Spleen (tissue), 11 donors: ENCODE measurements at regions not wholly inside any gene's neighbourhood (a gene's known extent, or its start where the extent isn't known, plus 50 kb on each side); places are given as distances from the start of the nearest gene placed in this dataset.

Experiments
- DNase-seq: peaks from one replicate; pipeline ENCODE4 v3.0.0-alpha.2; 2020
- H3K27ac ChIP-seq, 8 donors: fragments of 200-600 bp; sonication (generic) in 7 of 8; 1 replicate in 4 of 8; 2 replicates in 4 of 8; pipeline versions ENCODE4 v1.5.0 to v1.8.0; 2016 to 2021; ENCODE audit warnings: inconsistent platforms in 4 of 8, mild to moderate bottlenecking in 4 of 8, moderate library complexity in 1 of 8
- H3K27me3 ChIP-seq, 7 donors: fragments of 200-600 bp; sonication (generic) in 6 of 7; replicated peaks in 1 of 7; 1 replicate in 4 of 7; 2 replicates in 3 of 7; pipeline versions ENCODE4 v1.5.0 to v1.8.0; 2016 to 2021; ENCODE audit warnings: inconsistent platforms in 3 of 7, mild to moderate bottlenecking in 1 of 7
- H3K36me3 ChIP-seq, 6 donors: fragments of 200-600 bp; sonication (generic) in 5 of 6; 1 replicate in 4 of 6; 2 replicates in 2 of 6; pipeline versions ENCODE4 v1.5.0 to v1.8.0; 2016 to 2021; ENCODE audit warnings: inconsistent platforms in 2 of 6
- H3K4me1 ChIP-seq, 6 donors: fragments of 200-600 bp; sonication (generic) in 5 of 6; 1 replicate in 3 of 6; 2 replicates in 3 of 6; pipeline versions ENCODE4 v1.5.0 to v1.8.0; 2016 to 2021; ENCODE audit warnings: inconsistent platforms in 3 of 6
- H3K4me3 ChIP-seq, 8 donors: fragments of 200-600 bp; sonication (generic) in 7 of 8; 1 replicate in 4 of 8; 2 replicates in 4 of 8; pipeline versions ENCODE4 v1.5.0 to v1.8.0; 2016 to 2021; ENCODE audit warnings: inconsistent platforms in 4 of 8, mild to moderate bottlenecking in 4 of 8, moderate library complexity in 2 of 8
- H3K9me3 ChIP-seq, 8 donors: fragments of 200-600 bp; sonication (generic) in 7 of 8; 1 replicate in 4 of 8; 2 replicates in 4 of 8; pipeline versions ENCODE4 v1.5.0 to v1.8.0; 2016 to 2021; ENCODE audit warnings: inconsistent platforms in 4 of 8
- CTCF ChIP-seq, 11 experiments: fragments of 200-600 bp in 7 of 11; fragments of 450-650 bp in 4 of 11; sonication (generic) in 4 of 11; IDR thresholded peaks in 8 of 11; conservative IDR thresholded peaks in 3 of 11; 1 replicate in 7 of 11; 2 replicates in 4 of 11; pipeline versions ENCODE4 v1.4.0 to v1.8.0; 2016 to 2021; ENCODE audit warnings: antibody characterized with exemption in 11 of 11, inconsistent platforms in 4 of 11, mild to moderate bottlenecking in 1 of 11
- POLR2A ChIP-seq, 3 donors: fragments of 450-650 bp; IDR thresholded peaks; one replicate each; pipeline ENCODE4 v1.5.1; 2017; ENCODE audit warnings: antibody characterized with exemption in 3 of 3, mild to moderate bottlenecking in 1 of 3
- POLR2AphosphoS5 ChIP-seq, 3 donors: sonication (generic); formaldehyde crosslinking; IDR thresholded peaks; one replicate each; pipeline ENCODE4 v1.5.1; 2017; ENCODE audit warnings: antibody characterized with exemption in 3 of 3
- WGBS, 5 donors: extraction: QIAGEN DNeasy Blood & Tissue Kit in 3 of 5; methylation state at CpG; one replicate each; pipeline versions ENCODE4 v1.1.5 to v1.1.7; 2013 to 2018; 5-methylcytosine and 5-hydroxymethylcytosine counted together
- intact Hi-C: fragments of 100-400 bp; cut with DNase I; formaldehyde crosslinking; loops from one replicate; pipeline ENCODE4 v1.15.0; 2023; ENCODE audit warnings: low total_unique reads
- donor health status: healthy with polysubstance abuse.
- donor health status: DM: no; HTN: no; CAD: no; lungs with moderate emphysema.
- donor health status: DM: no; HTN: no; CAD: no.
- donor health status: Bipolar disorder and iron deficiency.
- donor health status: healthy.
- donor health status: DM: no; HTN: no; CAD: no.
- donor health status: DM: yes; HTN: yes; CAD: no.

- H3K9me3 ChIP-seq: no peaks in the 10 kb centered on the region
- H3K4me3 ChIP-seq: no peak overlapping the region
- DNase-seq: no peak
- no peaks in the 10 kb centered on the region for H3K27me3 ChIP-seq
- no peaks in the 10 kb centered on the region for H3K36me3 ChIP-seq
- intact Hi-C loops: no loop called here
- H3K4me1 ChIP-seq: no peaks in the 10 kb centered on the region
- H3K27ac ChIP-seq: no peak overlapping the region
- no peak for TF ChIP-seq CTCF (IDR thresholded peaks at IDR 0.05 in 8 of 11, conservative IDR thresholded peaks at IDR 0.05 in 3 of 11)
- no peak for TF ChIP-seq POLR2AphosphoS5 (IDR thresholded peaks at IDR 0.05)
- no peak for TF ChIP-seq POLR2A (IDR thresholded peaks at IDR 0.05)
- WGBS, 5 donors: 84 to 90% (median 88%) methylated on average over 5 of the region's 5 CpGs
Measured at GRCh38 chr2:121961761-121962160, 206.3 kb downstream of the TSN start.

GRCh38 chr2:121965661-121966060 lies 210.2 kb downstream of the TSN start:
- intact Hi-C loops: no loop called here
- DNase-seq: no peak
- no peak overlapping the region for H3K4me3 ChIP-seq
- H3K4me1 ChIP-seq: peaks cover 0 to 12% (median 10%) of the 10 kb centered on the region in 6 donors
- no peaks in the 10 kb centered on the region for H3K9me3 ChIP-seq
- 82 to 94% (median 86%) methylated on average over 7 of the region's 7 CpGs for WGBS, 5 donors
- no peak overlapping the region for H3K27ac ChIP-seq
- no peak for TF ChIP-seq POLR2AphosphoS5 (IDR thresholded peaks at IDR 0.05)
- TF ChIP-seq POLR2A (IDR thresholded peaks at IDR 0.05): no peak
- no peak for TF ChIP-seq CTCF (IDR thresholded peaks at IDR 0.05 in 8 of 11, conservative IDR thresholded peaks at IDR 0.05 in 3 of 11)
- H3K27me3 ChIP-seq: peaks cover 0 to 1% (median 0%) of the 10 kb centered on the region in 7 donors
- H3K36me3 ChIP-seq: no peaks in the 10 kb centered on the region

GRCh38 chr2:121966663-121967062 lies 211.2 kb downstream of the TSN start:
- 79 to 86% (median 82%) methylated on average over 3 of the region's 3 CpGs for WGBS, 5 donors
- H3K9me3 ChIP-seq: no peaks in the 10 kb centered on the region
- no peak overlapping the region for H3K4me3 ChIP-seq
- peaks cover 0 to 12% (median 10%) of the 10 kb centered on the region in 6 donors for H3K4me1 ChIP-seq
- intact Hi-C loops: no loop called here
- peaks cover 0 to 10% (median 0%) of the 10 kb centered on the region in 7 donors for H3K27me3 ChIP-seq
- TF ChIP-seq CTCF (IDR thresholded peaks at IDR 0.05 in 8 of 11, conservative IDR thresholded peaks at IDR 0.05 in 3 of 11) (no peak), POLR2A (IDR thresholded peaks at IDR 0.05) (no peak), POLR2AphosphoS5 (IDR thresholded peaks at IDR 0.05) (no peak)
- H3K27ac ChIP-seq: no peak overlapping the region
- H3K36me3 ChIP-seq: no peaks in the 10 kb centered on the region
- no peak for DNase-seq

- H3K27ac ChIP-seq: no peak overlapping the region
- H3K4me3 ChIP-seq: no peak overlapping the region
- intact Hi-C loops: no loop called here
- TF ChIP-seq CTCF (IDR thresholded peaks at IDR 0.05 in 8 of 11, conservative IDR thresholded peaks at IDR 0.05 in 3 of 11): no peak
- no peak for TF ChIP-seq POLR2A (IDR thresholded peaks at IDR 0.05)
- TF ChIP-seq POLR2AphosphoS5 (IDR thresholded peaks at IDR 0.05): no peak
- 26 to 45% (median 32%) methylated on average over 5 of the region's 5 CpGs for WGBS, 5 donors
- H3K4me1 ChIP-seq: peaks cover 0 to 17% (median 10%) of the 10 kb centered on the region in 6 donors
- peaks cover 0 to 25% (median 0%) of the 10 kb centered on the region in 7 donors for H3K27me3 ChIP-seq
- no peak for DNase-seq
- H3K9me3 ChIP-seq: no peaks in the 10 kb centered on the region
- H3K36me3 ChIP-seq: no peaks in the 10 kb centered on the region
Measured at GRCh38 chr2:121969166-121969565, 213.7 kb downstream of the TSN start.
